H1 (cell line): ENCODE measurements at regions not wholly inside any gene's neighbourhood (a gene's known extent, or its start where the extent isn't known, plus 50 kb on each side); places are given as distances from the start of the nearest gene placed in this dataset.

Experiments used
- CTCF ChIA-PET: fragments of 300-600 bp; sonication (Branson Sonifier 250); formaldehyde crosslinking; loops from one replicate; lab custom pipeline; 2021; ENCODE audit not compliant: partially characterized antibody; lab: Charles Lee
- POLR2A ChIA-PET: fragments of 300-600 bp; sonication (Branson Sonifier 250); formaldehyde crosslinking; loops from one replicate; lab custom pipeline; 2021; ENCODE audit warnings: inconsistent platforms; ENCODE audit not compliant: partially characterized antibody; lab: Charles Lee
- DNase-seq, 2 experiments: peaks; one replicate each; pipeline versions ENCODE4 v3.0.0 to v3.0.0-alpha.2; 2010 to 2022; ENCODE audit warnings: low spot score in 2 of 2, low read depth in 1 of 2, mixed read lengths in 1 of 2
- FAIRE-seq: peaks from 2 replicates; lab custom pipeline; 2011; peaks lifted over from hg19 to GRCh38; lab: Jason Lieb, UNC
- H2AFZ ChIP-seq: 2 replicates; pipeline ENCODE4 v1.8.1; 2012; ENCODE audit warnings: low read length, inconsistent platforms
- H2AK5ac ChIP-seq: 2 replicates; pipeline ENCODE4 v1.6.1; 2013; ENCODE audit warnings: low read depth, low read length
- H2BK120ac ChIP-seq: replicated peaks from 2 replicates; pipeline ENCODE3; 2013; ENCODE audit warnings: low read depth, low read length, inconsistent platforms
- H2BK12ac ChIP-seq: 2 replicates; pipeline ENCODE4 v1.6.1; 2013; ENCODE audit warnings: low read depth, low read length
- H2BK15ac ChIP-seq: 2 replicates; pipeline ENCODE4 v1.6.1; 2013; ENCODE audit warnings: low read length
- H2BK20ac ChIP-seq: 2 replicates; pipeline ENCODE4 v1.6.1; 2013; ENCODE audit warnings: low read length
- H2BK5ac ChIP-seq: 2 replicates; pipeline ENCODE4 v1.6.1; 2013; ENCODE audit warnings: low read depth, low read length
- H3K14ac ChIP-seq: 2 replicates; pipeline ENCODE4 v1.6.1; 2013; ENCODE audit warnings: inconsistent platforms; ENCODE audit not compliant: insufficient read length
- H3K18ac ChIP-seq: 2 replicates; pipeline ENCODE4 v1.6.1; 2013; ENCODE audit warnings: low read length; ENCODE audit errors: extremely low read depth
- H3K23ac ChIP-seq: 2 replicates; pipeline ENCODE4 v1.6.1; 2013; ENCODE audit warnings: inconsistent platforms; ENCODE audit not compliant: insufficient read length
- H3K23me2 ChIP-seq: 2 replicates; pipeline ENCODE4 v1.6.1; 2013; ENCODE audit warnings: low read depth, low read length
- H3K27ac ChIP-seq: 2 replicates; pipeline ENCODE4 v1.6.1; 2011; ENCODE audit warnings: low read depth, low read length, inconsistent platforms
- H3K27me3 ChIP-seq, 4 experiments: replicated peaks in 1 of 4; 1 replicate in 1 of 4; 2 replicates in 3 of 4; pipeline versions ENCODE4 v1.6.1 to v1.8.1; 2011 to 2013; ENCODE audit warnings: low read length in 3 of 4, mild to moderate bottlenecking in 3 of 4, inconsistent platforms in 2 of 4, mixed read lengths in 2 of 4, moderate library complexity in 1 of 4; ENCODE audit not compliant: control insufficient read depth in 3 of 4, insufficient read depth in 3 of 4; ENCODE audit errors: extremely low read depth in 1 of 4
- H3K36me3 ChIP-seq, 4 experiments: 2 replicates each; pipeline versions ENCODE4 v1.6.1 to v1.8.1; 2011 to 2013; ENCODE audit warnings: mild to moderate bottlenecking in 4 of 4, low read length in 3 of 4, moderate library complexity in 2 of 4, control low read depth in 1 of 4, inconsistent platforms in 1 of 4; ENCODE audit not compliant: insufficient read depth in 4 of 4, control insufficient read depth in 2 of 4
- H3K4ac ChIP-seq: replicated peaks from 2 replicates; pipeline ENCODE3; 2013; ENCODE audit warnings: low read length, low read depth, mixed read lengths, inconsistent platforms; ENCODE audit not compliant: insufficient read length
- H3K4me1 ChIP-seq, 4 experiments: replicated peaks in 1 of 4; 1 replicate in 1 of 4; 2 replicates in 3 of 4; pipeline versions ENCODE4 v1.6.1 to v1.8.1; 2011 to 2013; ENCODE audit warnings: low read length in 3 of 4, inconsistent platforms in 2 of 4, mixed read lengths in 1 of 4; ENCODE audit not compliant: insufficient read depth in 4 of 4, control insufficient read depth in 3 of 4
- H3K4me2 ChIP-seq, 2 experiments: 2 replicates each; pipeline versions ENCODE4 v1.6.1 to v1.8.1; 2011 to 2013; ENCODE audit warnings: low read depth in 2 of 2, low read length in 2 of 2, control low read depth in 1 of 2, inconsistent platforms in 1 of 2, mild to moderate bottlenecking in 1 of 2; ENCODE audit not compliant: insufficient read depth in 1 of 2
- H3K4me3 ChIP-seq, 4 experiments: fragments of 200-600, 300-600 bp in 1 of 4; sonication (generic), shearing (Covaris generic), sonication (Bioruptor Twin) in 1 of 4; 2 replicates each; pipeline versions ENCODE4 v1.5.1 to v1.8.1; 2011 to 2016; ENCODE audit warnings: low read length in 4 of 4, low read depth in 3 of 4, control low read depth in 2 of 4, inconsistent platforms in 2 of 4, mild to moderate bottlenecking in 2 of 4, mixed read lengths in 1 of 4, moderate library complexity in 1 of 4; ENCODE audit not compliant: insufficient read depth in 2 of 4; ENCODE audit errors: extremely low read depth in 1 of 4
- H3K56ac ChIP-seq: replicated peaks from 2 replicates; pipeline ENCODE3; 2013; ENCODE audit warnings: low read depth, mild to moderate bottlenecking, mixed read lengths, low read length, inconsistent platforms; ENCODE audit not compliant: insufficient read length
- H3K79me1 ChIP-seq: 2 replicates; pipeline ENCODE4 v1.6.1; 2013; ENCODE audit warnings: low read depth, low read length, control low read depth
- H3K79me2 ChIP-seq, 2 experiments: 2 replicates each; pipeline versions ENCODE4 v1.6.1 to v1.8.1; 2012 to 2013; ENCODE audit warnings: low read length in 2 of 2, mild to moderate bottlenecking in 2 of 2, inconsistent platforms in 1 of 2; ENCODE audit not compliant: insufficient read depth in 2 of 2, control insufficient read depth in 1 of 2
- H3K9ac ChIP-seq, 4 experiments: replicated peaks in 1 of 4; 1 replicate in 1 of 4; 2 replicates in 3 of 4; pipeline versions ENCODE4 v1.6.1 to v1.8.1; 2011 to 2013; ENCODE audit warnings: low read depth in 3 of 4, low read length in 3 of 4, control low read depth in 2 of 4, mild to moderate bottlenecking in 2 of 4, moderate library complexity in 2 of 4, inconsistent platforms in 1 of 4; ENCODE audit errors: extremely low read depth in 1 of 4
- H3K9me3 ChIP-seq, 2 experiments: 2 replicates each; pipeline versions ENCODE4 v1.6.1 to v1.8.1; 2012 to 2013; ENCODE audit warnings: mild to moderate bottlenecking in 2 of 2, moderate library complexity in 2 of 2, control low read depth in 1 of 2, inconsistent platforms in 1 of 2, low read depth in 1 of 2, low read length in 1 of 2, mixed read lengths in 1 of 2; ENCODE audit not compliant: insufficient read depth in 2 of 2
- H4K20me1 ChIP-seq, 2 experiments: replicated peaks in 1 of 2; 2 replicates each; pipeline versions ENCODE3 to v1.8.1; 2011 to 2013; ENCODE audit warnings: inconsistent platforms in 2 of 2, low read length in 2 of 2, mild to moderate bottlenecking in 1 of 2; ENCODE audit not compliant: insufficient read depth in 2 of 2, control insufficient read depth in 1 of 2
- H4K5ac ChIP-seq: 2 replicates; pipeline ENCODE4 v1.6.1; 2013; ENCODE audit warnings: low read length, low read depth, mixed read lengths, inconsistent platforms; ENCODE audit not compliant: insufficient read length
- H4K8ac ChIP-seq: 2 replicates; pipeline ENCODE4 v1.8.0; 2013; ENCODE audit warnings: mild to moderate bottlenecking, moderate library complexity, low read length, inconsistent platforms; ENCODE audit not compliant: insufficient read depth; ENCODE audit errors: extremely low read depth
- H4K91ac ChIP-seq: replicated peaks from 2 replicates; pipeline ENCODE3; 2013; ENCODE audit warnings: low read length, mixed read lengths, inconsistent platforms; ENCODE audit not compliant: insufficient read length
- BRCA1 ChIP-seq: IDR thresholded peaks from 2 replicates; pipeline ENCODE4 v1.6.1; 2012; ENCODE audit warnings: low read depth, low read length, improper control_type of control experiment
- CHD1 ChIP-seq: IDR thresholded peaks from 2 replicates; pipeline ENCODE4 v1.6.1; 2012; ENCODE audit warnings: low read depth, low read length, improper control_type of control experiment
- CHD2 ChIP-seq: IDR thresholded peaks from 2 replicates; pipeline ENCODE4 v1.6.1; 2012; ENCODE audit warnings: low read length, improper control_type of control experiment
- HDAC2 ChIP-seq, 2 experiments: fragments of 300-600 bp in 1 of 2; sonication (generic) in 1 of 2; IDR thresholded peaks; 2 replicates each; pipeline ENCODE4 v1.6.1; 2011 to 2012; ENCODE audit warnings: low read depth in 2 of 2, low read length in 2 of 2, mild to moderate bottlenecking in 2 of 2, moderate library complexity in 2 of 2, borderline replicate concordance in 1 of 2, inconsistent platforms in 1 of 2
- MAFK ChIP-seq: IDR thresholded peaks from 2 replicates; pipeline ENCODE4 v1.6.1; 2012; ENCODE audit warnings: low read depth, mild to moderate bottlenecking, improper control_type of control experiment, low read length
- NANOG ChIP-seq: IDR thresholded peaks from 2 replicates; pipeline ENCODE4 v1.6.1; 2011; ENCODE audit warnings: low read length, low read depth, mild to moderate bottlenecking, inconsistent platforms; ENCODE audit not compliant: insufficient read depth, poor library complexity, severe bottlenecking
- RFX5 ChIP-seq: IDR thresholded peaks from 2 replicates; pipeline ENCODE4 v1.6.1; 2011; ENCODE audit warnings: low read depth, low read length, improper control_type of control experiment, borderline replicate concordance
- TAF1 ChIP-seq: IDR thresholded peaks from 2 replicates; pipeline ENCODE4 v1.6.1; 2011; ENCODE audit warnings: mild to moderate bottlenecking, low read depth, low read length
- WGBS, 2 experiments: shearing (Covaris generic) in 1 of 2; methylation state at CpG; one replicate each; pipeline versions ENCODE4 v1.1.6 to v1.1.7; 2013 to 2015; ENCODE audit warnings: low lambda C conversion rate in 2 of 2, mixed read lengths in 2 of 2, inconsistent platforms in 1 of 2, low coverage in 1 of 2, missing lambda C conversion rate in 1 of 2; ENCODE audit not compliant: insufficient replicate concordance in 2 of 2, insufficient coverage in 1 of 2, insufficient read length in 1 of 2; ENCODE audit errors: extremely low coverage in 1 of 2, missing lambda C conversion rate in 1 of 2; 5-methylcytosine and 5-hydroxymethylcytosine counted together
- TF ChIP-seq, protein P1 (sequence below): IDR thresholded peaks from 2 replicates; pipeline ENCODE4 v1.6.1; 2011; ENCODE audit warnings: low read length, improper control_type of control experiment

GRCh38 chr4:24666816-24667477 is 82.6 kb upstream of the DHX15 start:
- Histone ChIP-seq H4K91ac (no peak overlapping the region), H4K20me1 (no peaks in the 10 kb centered on the region), H3K79me1 (no peaks in the 10 kb centered on the region; the same call in 1 of the 2 replicates), H4K5ac (no peak overlapping the region), H3K23ac (no peak overlapping the region), H3K18ac (no peak overlapping the region), H3K36me3 (peaks cover 0 to 21% (median 3%) of the 10 kb centered on the region in 4 experiments; a peak in 2 of 8 replicates), H3K4ac (no peak overlapping the region), H3K4me3 (no peak overlapping the region), H3K27ac (no peak overlapping the region), H3K56ac (no peak overlapping the region), H2BK15ac (no peak overlapping the region), H2BK5ac (no peak overlapping the region), H2BK120ac (no peak overlapping the region), H3K9ac (no peak overlapping the region), H2AK5ac (no peak overlapping the region), H2AFZ (no peak overlapping the region), H4K8ac (no peak overlapping the region), H3K23me2 (no peaks in the 10 kb centered on the region; the same call in 1 of the 2 replicates), H3K27me3 (no peaks in the 10 kb centered on the region), H2BK20ac (no peak overlapping the region), H3K4me1 (peaks cover 0 to 16% (median 10%) of the 10 kb centered on the region in 4 experiments; a peak in 6 of 7 replicates), H3K79me2 (no peaks in the 10 kb centered on the region), H3K4me2 (no peak overlapping the region), H3K14ac (no peak overlapping the region), H2BK12ac (no peak overlapping the region), H3K9me3 (no peaks in the 10 kb centered on the region)
- DNase-seq, result no peak
- 88% methylated on average over 5 of the region's 5 CpGs; no CpG with 5 or more reads in 1 of the 2 experiments for WGBS, 2 experiments
- TF ChIP-seq RFX5 (no peak), MAFK (no peak), BRCA1 (no peak), CHD1 (no peak), HDAC2 (IDR thresholded peaks at IDR 0.05; ENCODE audit: borderline replicate concordance in 1 of 2, low read depth in 2 of 2, low read length in 2 of 2) (no peak), NANOG (no peak), CHD2 (no peak), TAF1 (no peak)
- TF ChIP-seq, protein P1, sequence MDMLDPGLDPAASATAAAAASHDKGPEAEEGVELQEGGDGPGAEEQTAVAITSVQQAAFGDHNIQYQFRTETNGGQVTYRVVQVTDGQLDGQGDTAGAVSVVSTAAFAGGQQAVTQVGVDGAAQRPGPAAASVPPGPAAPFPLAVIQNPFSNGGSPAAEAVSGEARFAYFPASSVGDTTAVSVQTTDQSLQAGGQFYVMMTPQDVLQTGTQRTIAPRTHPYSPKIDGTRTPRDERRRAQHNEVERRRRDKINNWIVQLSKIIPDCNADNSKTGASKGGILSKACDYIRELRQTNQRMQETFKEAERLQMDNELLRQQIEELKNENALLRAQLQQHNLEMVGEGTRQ, result no peak
- POLR2A ChIA-PET, result interaction anchor here (0.7 to 0.9 kb wide), 2 partner anchors 11 to 233 kb away, joined by 3 read pairs; no protein-coding TSS in a partner anchor
- no peak for FAIRE-seq
- CTCF ChIA-PET, result no interaction called here
